ENCODE measurements at regions not wholly inside any gene's neighbourhood (a gene's known extent, or its start where the extent isn't known, plus 50 kb on each side); places are given as distances from the start of the nearest gene placed in this dataset.

DNA sequence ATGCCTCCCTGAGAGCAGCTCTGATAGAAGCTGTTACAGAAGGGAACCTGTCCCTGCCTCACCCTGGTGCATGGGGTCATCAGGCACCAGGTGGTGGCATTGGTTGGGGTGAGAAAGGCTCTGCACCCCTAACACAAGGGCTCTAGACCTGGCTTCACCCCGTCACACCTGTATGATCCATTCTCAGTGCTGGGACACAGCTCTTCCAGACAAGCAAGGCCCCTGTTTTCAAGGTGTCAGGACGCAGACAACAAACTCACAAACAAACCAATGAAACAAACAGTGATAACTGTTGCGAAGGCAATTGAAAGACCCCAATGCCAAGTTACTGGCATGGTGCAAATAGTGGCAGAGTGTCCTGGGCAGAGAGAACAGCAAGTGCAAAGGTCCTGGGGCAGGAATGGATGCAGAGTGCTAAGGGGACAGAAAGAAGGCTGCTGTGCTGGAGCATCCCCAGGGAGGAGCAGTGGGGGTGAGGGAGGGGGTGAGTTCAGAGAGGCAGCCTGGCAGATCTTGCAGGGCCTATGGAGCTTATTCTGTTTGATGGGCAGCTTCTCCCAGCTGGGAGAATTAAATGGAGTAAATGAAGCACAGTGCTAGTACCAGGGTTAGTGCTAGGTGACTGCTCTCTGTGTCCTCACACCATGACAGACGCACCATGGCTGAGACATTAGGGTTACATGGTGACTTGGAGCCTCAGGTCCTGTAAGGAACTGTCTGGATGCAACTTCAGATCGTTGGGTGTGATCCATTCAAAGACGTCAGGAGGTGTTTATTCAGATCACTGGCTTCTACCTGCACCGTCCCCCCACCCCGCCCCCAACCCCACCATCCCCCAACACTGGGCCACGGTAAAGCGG, 67.9 kb upstream of the UNC5A start:
- Histone ChIP-seq H3K4me1 (ENCODE audit: insufficient read depth, low read length) (peaks cover 7% of the 10 kb centered on the region), H3K36me3 (replicated peaks in 1 of 2; ENCODE audit: control insufficient read depth in 1 of 2, insufficient read depth in 2 of 2, low read length in 2 of 2) (no peaks in the 10 kb centered on the region), H2AFZ (ENCODE audit: low read length) (no peak overlapping the region), H3K27me3 (ENCODE audit: control insufficient read depth in 1 of 2, insufficient read depth in 2 of 2, low read length in 2 of 2) (peaks cover 3 to 91% of the 10 kb centered on the region in 2 experiments), H3K4me3 (replicated peaks in 1 of 3; ENCODE audit: insufficient read depth in 1 of 3, low read depth in 2 of 3, low read length in 3 of 3) (no peak overlapping the region), H3K79me2 (ENCODE audit: insufficient read depth, low read length) (no peaks in the 10 kb centered on the region), H4K20me1 (ENCODE audit: insufficient read depth, low read length) (no peaks in the 10 kb centered on the region), H3K9ac (ENCODE audit: insufficient read depth, low read depth, low read length) (no peak overlapping the region), H3K9me3 (ENCODE audit: low read length) (no peaks in the 10 kb centered on the region), H3K4me2 (ENCODE audit: low read depth, low read length) (no peak overlapping the region), H3K27ac (ENCODE audit: extremely low read length, insufficient read depth, low read length) (no peak overlapping the region)
- TF ChIP-seq ZBTB1 (CRISPR knock-in tag; IDR thresholded peaks at IDR 0.05; ENCODE audit: borderline replicate concordance) (no peak), TSC22D2 (CRISPR knock-in tag; IDR thresholded peaks at IDR 0.05; ENCODE audit: borderline replicate concordance) (no peak), ZNF263 (CRISPR knock-in tag; IDR thresholded peaks at IDR 0.05) (no peak), ZSCAN20 (CRISPR knock-in tag; IDR thresholded peaks at IDR 0.05; ENCODE audit: borderline replicate concordance) (no peak), ZNF350 (CRISPR knock-in tag; IDR thresholded peaks at IDR 0.05; ENCODE audit: borderline replicate concordance, low read depth) (no peak), GATAD1 (CRISPR knock-in tag; IDR thresholded peaks at IDR 0.05) (no peak), ZMYM3 (CRISPR knock-in tag; IDR thresholded peaks at IDR 0.05) (no peak), RBM39 (IDR thresholded peaks at IDR 0.05; ENCODE audit: low read depth, low read length, poor library complexity, severe bottlenecking) (no peak), RELA (CRISPR knock-in tag; IDR thresholded peaks at IDR 0.05) (no peak), HNF4G (IDR thresholded peaks at IDR 0.05; ENCODE audit: borderline replicate concordance, low read depth, low read length) (no peak), HNF4G (CRISPR knock-in tag; IDR thresholded peaks at IDR 0.05; ENCODE audit: borderline replicate concordance, low read depth) (no peak), ZNF251 (CRISPR knock-in tag; IDR thresholded peaks at IDR 0.05) (no peak), ZNF670 (CRISPR knock-in tag; IDR thresholded peaks at IDR 0.05; ENCODE audit: borderline replicate concordance) (no peak), ZNF33A (CRISPR knock-in tag; IDR thresholded peaks at IDR 0.05; ENCODE audit: borderline replicate concordance) (no peak)
- TF ChIP-seq, protein P1, sequence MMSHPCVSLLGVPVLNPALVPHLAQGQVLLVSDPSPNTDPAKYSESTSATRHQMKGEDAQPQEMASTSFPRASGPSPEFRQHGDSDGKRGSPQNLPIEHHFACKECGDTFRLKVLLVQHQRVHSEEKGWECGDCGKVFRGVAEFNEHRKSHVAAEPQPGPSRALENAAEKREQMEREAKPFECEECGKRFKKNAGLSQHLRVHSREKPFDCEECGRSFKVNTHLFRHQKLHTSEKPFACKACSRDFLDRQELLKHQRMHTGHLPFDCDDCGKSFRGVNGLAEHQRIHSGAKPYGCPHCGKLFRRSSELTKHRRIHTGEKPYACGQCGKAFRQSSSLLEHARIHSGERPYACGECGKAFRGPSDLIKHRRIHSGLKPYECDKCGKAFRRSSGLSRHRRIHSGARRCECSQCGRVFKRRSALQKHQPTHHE (CRISPR knock-in tag; IDR thresholded peaks at IDR 0.05; ENCODE audit: borderline replicate concordance) = no peak
- TF ChIP-seq, protein P2, sequence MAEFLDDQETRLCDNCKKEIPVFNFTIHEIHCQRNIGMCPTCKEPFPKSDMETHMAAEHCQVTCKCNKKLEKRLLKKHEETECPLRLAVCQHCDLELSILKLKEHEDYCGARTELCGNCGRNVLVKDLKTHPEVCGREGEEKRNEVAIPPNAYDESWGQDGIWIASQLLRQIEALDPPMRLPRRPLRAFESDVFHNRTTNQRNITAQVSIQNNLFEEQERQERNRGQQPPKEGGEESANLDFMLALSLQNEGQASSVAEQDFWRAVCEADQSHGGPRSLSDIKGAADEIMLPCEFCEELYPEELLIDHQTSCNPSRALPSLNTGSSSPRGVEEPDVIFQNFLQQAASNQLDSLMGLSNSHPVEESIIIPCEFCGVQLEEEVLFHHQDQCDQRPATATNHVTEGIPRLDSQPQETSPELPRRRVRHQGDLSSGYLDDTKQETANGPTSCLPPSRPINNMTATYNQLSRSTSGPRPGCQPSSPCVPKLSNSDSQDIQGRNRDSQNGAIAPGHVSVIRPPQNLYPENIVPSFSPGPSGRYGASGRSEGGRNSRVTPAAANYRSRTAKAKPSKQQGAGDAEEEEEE (CRISPR knock-in tag; IDR thresholded peaks at IDR 0.05; ENCODE audit: borderline replicate concordance) = no peak
- TF ChIP-seq, protein P3, sequence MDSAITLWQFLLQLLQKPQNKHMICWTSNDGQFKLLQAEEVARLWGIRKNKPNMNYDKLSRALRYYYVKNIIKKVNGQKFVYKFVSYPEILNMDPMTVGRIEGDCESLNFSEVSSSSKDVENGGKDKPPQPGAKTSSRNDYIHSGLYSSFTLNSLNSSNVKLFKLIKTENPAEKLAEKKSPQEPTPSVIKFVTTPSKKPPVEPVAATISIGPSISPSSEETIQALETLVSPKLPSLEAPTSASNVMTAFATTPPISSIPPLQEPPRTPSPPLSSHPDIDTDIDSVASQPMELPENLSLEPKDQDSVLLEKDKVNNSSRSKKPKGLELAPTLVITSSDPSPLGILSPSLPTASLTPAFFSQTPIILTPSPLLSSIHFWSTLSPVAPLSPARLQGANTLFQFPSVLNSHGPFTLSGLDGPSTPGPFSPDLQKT (CRISPR knock-in tag; IDR thresholded peaks at IDR 0.05; ENCODE audit: borderline replicate concordance) = no peak
- TF ChIP-seq, protein P4, sequence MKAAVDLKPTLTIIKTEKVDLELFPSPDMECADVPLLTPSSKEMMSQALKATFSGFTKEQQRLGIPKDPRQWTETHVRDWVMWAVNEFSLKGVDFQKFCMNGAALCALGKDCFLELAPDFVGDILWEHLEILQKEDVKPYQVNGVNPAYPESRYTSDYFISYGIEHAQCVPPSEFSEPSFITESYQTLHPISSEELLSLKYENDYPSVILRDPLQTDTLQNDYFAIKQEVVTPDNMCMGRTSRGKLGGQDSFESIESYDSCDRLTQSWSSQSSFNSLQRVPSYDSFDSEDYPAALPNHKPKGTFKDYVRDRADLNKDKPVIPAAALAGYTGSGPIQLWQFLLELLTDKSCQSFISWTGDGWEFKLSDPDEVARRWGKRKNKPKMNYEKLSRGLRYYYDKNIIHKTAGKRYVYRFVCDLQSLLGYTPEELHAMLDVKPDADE (CRISPR knock-in tag; IDR thresholded peaks at IDR 0.05) = no peak
- TF ChIP-seq, protein P5, sequence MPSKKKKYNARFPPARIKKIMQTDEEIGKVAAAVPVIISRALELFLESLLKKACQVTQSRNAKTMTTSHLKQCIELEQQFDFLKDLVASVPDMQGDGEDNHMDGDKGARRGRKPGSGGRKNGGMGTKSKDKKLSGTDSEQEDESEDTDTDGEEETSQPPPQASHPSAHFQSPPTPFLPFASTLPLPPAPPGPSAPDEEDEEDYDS (CRISPR knock-in tag; IDR thresholded peaks at IDR 0.05) = no peak
- no peak for DNase-seq (ENCODE audit: low spot score)
- FAIRE-seq = no peak
- ChIA-PET CTCF (ENCODE audit: low intra/inter-chr PET ratio, low total read pairs) (no interaction called here), POLR2A (no interaction called here)
- intact Hi-C loops (cut with micrococcal nuclease; ENCODE audit: unreplicated experiment) = no loop called here
- 27% methylated on average over 9 of the region's 10 CpGs for WGBS (ENCODE audit: low lambda C conversion rate)
- in situ Hi-C loops (cut with HindIII; ENCODE audit: extremely low pct_ligation_motif_present, low pct_unique_long_range_greater_than_20kb) = no loop called here
- ATAC-seq = no peak
- BruUV-seq (replicated peaks) = no TSS peak

Measured in HepG2 (cell line).